H9 (cell line): ENCODE measurements at regions not wholly inside any gene's neighbourhood (a gene's known extent, or its start where the extent isn't known, plus 50 kb on each side); places are given as distances from the start of the nearest gene placed in this dataset.

ENCODE experiments used
- DNase-seq: peaks from one replicate; pipeline ENCODE4 v3.0.0-alpha.2; 2017
- H2AFZ ChIP-seq: one replicate; pipeline ENCODE4 v1.6.1; 2013; ENCODE audit warnings: mild to moderate bottlenecking, low read length, control low read depth, moderate library complexity
- H2AK5ac ChIP-seq: 2 replicates; pipeline ENCODE4 v1.6.1; 2013; ENCODE audit warnings: low read length, control low read depth, mixed read lengths; ENCODE audit not compliant: insufficient read length
- H2BK120ac ChIP-seq: one replicate; pipeline ENCODE4 v1.6.1; 2013; ENCODE audit warnings: low read depth, mild to moderate bottlenecking, low read length, control low read depth, inconsistent platforms; ENCODE audit not compliant: poor library complexity, severe bottlenecking
- H2BK12ac ChIP-seq: 2 replicates; pipeline ENCODE4 v1.6.1; 2013; ENCODE audit warnings: low read length, control low read depth, mixed read lengths, low read depth; ENCODE audit not compliant: insufficient read length
- H2BK15ac ChIP-seq: 2 replicates; pipeline ENCODE4 v1.6.1; 2013; ENCODE audit warnings: low read depth, low read length, control low read depth
- H2BK20ac ChIP-seq: one replicate; pipeline ENCODE4 v1.6.1; 2013; ENCODE audit warnings: low read depth, mild to moderate bottlenecking, low read length, control low read depth, inconsistent platforms; ENCODE audit not compliant: poor library complexity, severe bottlenecking
- H2BK5ac ChIP-seq: 2 replicates; pipeline ENCODE4 v1.6.1; 2013; ENCODE audit warnings: low read length, control low read depth, mixed read lengths; ENCODE audit not compliant: insufficient read length
- H3K14ac ChIP-seq: 2 replicates; pipeline ENCODE4 v1.6.1; 2013; ENCODE audit warnings: low read length, control low read depth; ENCODE audit not compliant: insufficient read depth
- H3K18ac ChIP-seq: 2 replicates; pipeline ENCODE4 v1.6.1; 2013; ENCODE audit warnings: low read depth, mild to moderate bottlenecking, mixed read lengths, low read length, control low read depth; ENCODE audit not compliant: insufficient read length
- H3K23ac ChIP-seq: 2 replicates; pipeline ENCODE4 v1.6.1; 2013; ENCODE audit warnings: low read length, control low read depth, mixed read lengths, low read depth; ENCODE audit not compliant: insufficient read length
- H3K23me2 ChIP-seq: 2 replicates; pipeline ENCODE4 v1.6.1; 2013; ENCODE audit warnings: low read depth, mild to moderate bottlenecking, mixed read lengths, low read length, control low read depth; ENCODE audit not compliant: insufficient read length, poor library complexity, severe bottlenecking
- H3K27ac ChIP-seq: 2 replicates; pipeline ENCODE4 v1.5.1; 2013; ENCODE audit warnings: low read length, control low read depth, mixed read lengths, low read depth; ENCODE audit not compliant: insufficient read length
- H3K27me3 ChIP-seq: 2 replicates; pipeline ENCODE4 v1.6.1; 2013; ENCODE audit warnings: low read length, control low read depth, inconsistent platforms; ENCODE audit not compliant: insufficient read depth
- H3K4ac ChIP-seq: 2 replicates; pipeline ENCODE4 v1.6.1; 2013; ENCODE audit warnings: low read depth, mild to moderate bottlenecking, control low read depth, inconsistent platforms, low read length, moderate library complexity
- H3K4me1 ChIP-seq: 2 replicates; pipeline ENCODE4 v1.6.1; 2013; ENCODE audit warnings: low read length, control low read depth, inconsistent platforms; ENCODE audit not compliant: insufficient read depth
- H3K4me2 ChIP-seq: 2 replicates; pipeline ENCODE4 v1.6.1; 2013; ENCODE audit warnings: low read length, control low read depth, mixed read lengths; ENCODE audit not compliant: insufficient read length, insufficient read depth
- H3K56ac ChIP-seq: 2 replicates; pipeline ENCODE4 v1.6.1; 2013; ENCODE audit warnings: low read depth, mild to moderate bottlenecking, mixed read lengths, low read length, control low read depth; ENCODE audit not compliant: insufficient read length
- H3K79me1 ChIP-seq: 2 replicates; pipeline ENCODE4 v1.6.1; 2013; ENCODE audit warnings: low read depth, mild to moderate bottlenecking, moderate library complexity, low read length, control low read depth, inconsistent platforms; ENCODE audit not compliant: insufficient read depth, poor library complexity, severe bottlenecking
- H3K79me2 ChIP-seq: 2 replicates; pipeline ENCODE4 v1.6.1; 2013; ENCODE audit warnings: low read length, control low read depth, inconsistent platforms; ENCODE audit not compliant: insufficient read depth
- H3K9ac ChIP-seq: 2 replicates; pipeline ENCODE4 v1.6.1; 2013; ENCODE audit warnings: low read length, control low read depth, mixed read lengths; ENCODE audit not compliant: insufficient read length; ENCODE audit errors: extremely low read depth
- H3K9me3 ChIP-seq: one replicate; pipeline ENCODE4 v1.6.1; 2013; ENCODE audit warnings: low read depth, low read length, inconsistent platforms; ENCODE audit not compliant: control insufficient read depth
- H3T11ph ChIP-seq: one replicate; pipeline ENCODE4 v1.6.1; 2013; ENCODE audit warnings: mild to moderate bottlenecking, low read length, control low read depth, inconsistent platforms
- H4K20me1 ChIP-seq: one replicate; pipeline ENCODE4 v1.6.1; 2013; ENCODE audit not compliant: control insufficient read depth, insufficient read length, insufficient read depth
- H4K5ac ChIP-seq: 2 replicates; pipeline ENCODE4 v1.6.1; 2013; ENCODE audit warnings: low read depth, mild to moderate bottlenecking, mixed read lengths, low read length, control low read depth; ENCODE audit not compliant: insufficient read length
- H4K8ac ChIP-seq: replicated peaks from 2 replicates; pipeline ENCODE4 v1.6.1; 2013; ENCODE audit warnings: low read length, control low read depth, mixed read lengths, low read depth; ENCODE audit not compliant: insufficient read length
- H4K91ac ChIP-seq: 2 replicates; pipeline ENCODE4 v1.6.1; 2013; ENCODE audit warnings: low read depth, mild to moderate bottlenecking, moderate library complexity, mixed read lengths, low read length, control low read depth; ENCODE audit not compliant: insufficient read length
- H3K27ac Mint-ChIP-seq, 3 experiments: 2 replicates in 2 of 3; 3 replicates in 1 of 3; pipeline ENCODE4 v1.8.0; 2020 to 2021; ENCODE audit warnings: mixed read lengths in 3 of 3, mild to moderate bottlenecking in 1 of 3, moderate library complexity in 1 of 3
- H3K27me3 Mint-ChIP-seq: 2 replicates; pipeline ENCODE4 v1.8.0; 2021; ENCODE audit warnings: low read depth, mild to moderate bottlenecking, moderate library complexity, mixed read lengths
- H3K36me3 Mint-ChIP-seq, 3 experiments: 2 replicates in 2 of 3; 3 replicates in 1 of 3; pipeline ENCODE4 v1.8.0; 2020 to 2021; ENCODE audit warnings: low read depth in 3 of 3, mixed read lengths in 3 of 3; ENCODE audit not compliant: insufficient read depth in 1 of 3
- H3K4me1 Mint-ChIP-seq, 2 experiments: 2 replicates each; pipeline ENCODE4 v1.8.0; 2020; ENCODE audit warnings: mixed read lengths in 2 of 2
- H3K4me3 Mint-ChIP-seq, 2 experiments: 2 replicates in 1 of 2; 3 replicates in 1 of 2; pipeline ENCODE4 v1.8.0; 2020 to 2021; ENCODE audit warnings: mild to moderate bottlenecking in 2 of 2, mixed read lengths in 2 of 2, moderate library complexity in 1 of 2
- H3K9me3 Mint-ChIP-seq, 2 experiments: 2 replicates in 1 of 2; 3 replicates in 1 of 2; pipeline ENCODE4 v1.8.0; 2020; ENCODE audit warnings: mild to moderate bottlenecking in 2 of 2, mixed read lengths in 2 of 2, moderate library complexity in 1 of 2
- CTCF ChIP-seq: fragments of 200-600 bp; sonication (generic); conservative IDR thresholded peaks from 3 replicates; pipeline ENCODE4 v1.8.0; 2021; ENCODE audit warnings: antibody characterized with exemption, mild to moderate bottlenecking
- WGBS: extraction: QIAGEN DNeasy Blood & Tissue Kit; methylation state at CpG from one replicate; pipeline ENCODE4 v1.1.7; 2013; ENCODE audit warnings: missing lambda C conversion rate, low lambda C conversion rate, mixed read lengths; ENCODE audit not compliant: insufficient read length; ENCODE audit errors: extremely low coverage; 5-methylcytosine and 5-hydroxymethylcytosine counted together

GRCh38 chr11:91194546-91194945 is 971.7 kb upstream of the CHORDC1 start:
- no peaks in the 10 kb centered on the region for H3K4me1 ChIP-seq
- Mint-ChIP-seq H3K36me3 (no peaks in the 10 kb centered on the region), H3K27me3 (no peaks in the 10 kb centered on the region; the same call in 1 of the 2 replicates), H3K9me3 (no peaks in the 10 kb centered on the region), H3K4me3 (no peak overlapping the region), H3K4me1 (peaks cover 0 to 6% of the 10 kb centered on the region in 2 experiments; a peak in 1 of 4 replicates), H3K27ac (no peak overlapping the region; a peak in 1 of 7 replicates)
- TF ChIP-seq CTCF = no peak
- H2BK5ac ChIP-seq = no peak overlapping the region
- no peak overlapping the region for H3K18ac ChIP-seq
- H3K9ac ChIP-seq = no peak overlapping the region
- H3K27me3 ChIP-seq = no peaks in the 10 kb centered on the region
- H3K14ac ChIP-seq = no peak overlapping the region
- no peaks in the 10 kb centered on the region for H3K79me1 ChIP-seq
- no peaks in the 10 kb centered on the region for H3K79me2 ChIP-seq
- no peak overlapping the region for H2BK120ac ChIP-seq
- no peak overlapping the region for H3K27ac ChIP-seq
- H3T11ph ChIP-seq = no peak overlapping the region
- no peak overlapping the region for H2BK15ac ChIP-seq
- H3K4me2 ChIP-seq = no peak overlapping the region
- no peak overlapping the region for H3K23ac ChIP-seq
- H3K56ac ChIP-seq = no peak overlapping the region
- no peak overlapping the region for H2BK12ac ChIP-seq
- H4K5ac ChIP-seq = no peak overlapping the region
- H4K8ac ChIP-seq = no peak overlapping the region
- no peak overlapping the region for H2AFZ ChIP-seq
- no peak overlapping the region for H2AK5ac ChIP-seq
- H3K4ac ChIP-seq = no peak overlapping the region
- no peak overlapping the region for H4K91ac ChIP-seq
- no peaks in the 10 kb centered on the region for H3K9me3 ChIP-seq
- DNase-seq = no peak
- WGBS = no CpG with 5 or more reads among the region's 2 CpGs
- H3K23me2 ChIP-seq = no peaks in the 10 kb centered on the region
- no peaks in the 10 kb centered on the region for H4K20me1 ChIP-seq
- no peak overlapping the region for H2BK20ac ChIP-seq
